SK-N-SH (cell line): ENCODE measurements at regions not wholly inside any gene's neighbourhood (a gene's known extent, or its start where the extent isn't known, plus 50 kb on each side); places are given as distances from the start of the nearest gene placed in this dataset.

Experiments
- FOSL2 ChIP-seq: IDR thresholded peaks from 2 replicates; pipeline ENCODE4 v1.4.0; 2012; ENCODE audit warnings: low read depth, mild to moderate bottlenecking, moderate library complexity, borderline replicate concordance
- MXI1 ChIP-seq: IDR thresholded peaks from 2 replicates; pipeline ENCODE4 v1.6.1; 2012; ENCODE audit warnings: mild to moderate bottlenecking, low read depth, low read length, improper control_type of control experiment
- NFIC ChIP-seq: IDR thresholded peaks from 2 replicates; pipeline ENCODE4 v1.4.0; 2012; ENCODE audit warnings: borderline replicate concordance
- POLR2AphosphoS5 ChIP-seq: IDR thresholded peaks from 2 replicates; pipeline ENCODE4 v1.6.1; 2012; ENCODE audit warnings: low read depth, low read length
- RCOR1 ChIP-seq: fragments of 150-350 bp; IDR thresholded peaks from 2 replicates; pipeline ENCODE4 v1.6.1; 2017; ENCODE audit warnings: antibody characterized with exemption, low read length
- TF ChIP-seq, protein P1 (sequence below): fragments of 200-600 bp; sonication (generic); IDR thresholded peaks from 2 replicates; pipeline ENCODE4 v1.6.1; 2017; ENCODE audit warnings: antibody characterized with exemption, mild to moderate bottlenecking, moderate library complexity
- TF ChIP-seq, protein P2 (sequence below): IDR thresholded peaks from 2 replicates; pipeline ENCODE4 v1.4.0; 2012; ENCODE audit warnings: low read depth, borderline replicate concordance

DNA sequence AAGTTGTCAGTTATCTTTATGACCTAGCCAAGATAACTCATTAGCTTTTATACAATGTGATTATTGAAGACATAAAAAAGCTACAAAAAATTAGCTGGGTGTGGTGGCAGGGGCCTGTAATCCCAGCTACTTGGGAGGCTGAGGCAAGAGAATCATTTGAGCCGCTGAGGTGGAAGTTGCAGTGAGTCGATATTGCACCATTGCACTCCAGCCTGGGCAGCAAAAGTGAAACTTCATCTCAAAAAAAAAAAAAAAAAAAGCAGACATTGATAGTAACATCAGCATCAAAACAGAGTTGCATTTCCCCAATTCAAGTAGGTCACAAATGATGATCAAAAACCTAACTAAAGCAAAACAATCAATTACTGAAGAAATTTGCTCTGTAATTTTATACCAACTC, 191.4 kb downstream of the PTGER3 start:
- TF ChIP-seq, protein P1, sequence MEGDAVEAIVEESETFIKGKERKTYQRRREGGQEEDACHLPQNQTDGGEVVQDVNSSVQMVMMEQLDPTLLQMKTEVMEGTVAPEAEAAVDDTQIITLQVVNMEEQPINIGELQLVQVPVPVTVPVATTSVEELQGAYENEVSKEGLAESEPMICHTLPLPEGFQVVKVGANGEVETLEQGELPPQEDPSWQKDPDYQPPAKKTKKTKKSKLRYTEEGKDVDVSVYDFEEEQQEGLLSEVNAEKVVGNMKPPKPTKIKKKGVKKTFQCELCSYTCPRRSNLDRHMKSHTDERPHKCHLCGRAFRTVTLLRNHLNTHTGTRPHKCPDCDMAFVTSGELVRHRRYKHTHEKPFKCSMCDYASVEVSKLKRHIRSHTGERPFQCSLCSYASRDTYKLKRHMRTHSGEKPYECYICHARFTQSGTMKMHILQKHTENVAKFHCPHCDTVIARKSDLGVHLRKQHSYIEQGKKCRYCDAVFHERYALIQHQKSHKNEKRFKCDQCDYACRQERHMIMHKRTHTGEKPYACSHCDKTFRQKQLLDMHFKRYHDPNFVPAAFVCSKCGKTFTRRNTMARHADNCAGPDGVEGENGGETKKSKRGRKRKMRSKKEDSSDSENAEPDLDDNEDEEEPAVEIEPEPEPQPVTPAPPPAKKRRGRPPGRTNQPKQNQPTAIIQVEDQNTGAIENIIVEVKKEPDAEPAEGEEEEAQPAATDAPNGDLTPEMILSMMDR = no peak
- no peak for TF ChIP-seq POLR2AphosphoS5
- TF ChIP-seq, protein P2, sequence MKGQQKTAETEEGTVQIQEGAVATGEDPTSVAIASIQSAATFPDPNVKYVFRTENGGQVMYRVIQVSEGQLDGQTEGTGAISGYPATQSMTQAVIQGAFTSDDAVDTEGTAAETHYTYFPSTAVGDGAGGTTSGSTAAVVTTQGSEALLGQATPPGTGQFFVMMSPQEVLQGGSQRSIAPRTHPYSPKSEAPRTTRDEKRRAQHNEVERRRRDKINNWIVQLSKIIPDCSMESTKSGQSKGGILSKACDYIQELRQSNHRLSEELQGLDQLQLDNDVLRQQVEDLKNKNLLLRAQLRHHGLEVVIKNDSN = no peak
- no peak for TF ChIP-seq FOSL2
- no peak for TF ChIP-seq NFIC
- no peak for TF ChIP-seq MXI1
- no peak for TF ChIP-seq RCOR1
